HG03558 (cell line): ENCODE measurements at regions not wholly inside any gene's neighbourhood (a gene's known extent, or its start where the extent isn't known, plus 50 kb on each side); places are given as distances from the start of the nearest gene placed in this dataset.

Source experiments
- ATAC-seq: cut with Tn5 transposase; IDR thresholded peaks from one replicate; pipeline ENCODE4 v1.9.1; 2021; ENCODE audit warnings: moderate number of reproducible peaks; ENCODE audit not compliant: unreplicated experiment; ENCODE audit errors: extremely low read depth

- ATAC-seq, result no peak
Observed at GRCh38 chr3:8443829-8444791, 57.5 kb upstream of the LMCD1 start.

- no peak for ATAC-seq
Observed at GRCh38 chr3:8444883-8445282, 56.7 kb upstream of the LMCD1 start.

- ATAC-seq, result no peak
Observed at GRCh38 chr3:8445861-8446260, 55.8 kb upstream of the LMCD1 start.

GRCh38 chr3:8446845-8447244 is 54.8 kb upstream of the LMCD1 start:
- ATAC-seq, result no peak

- ATAC-seq, result no peak
Observed at GRCh38 chr3:8450618-8451017, 51.0 kb upstream of the LMCD1 start.

- ATAC-seq, result no peak
Observed at GRCh38 chr3:8451696-8452095, 49.9 kb upstream of the LMCD1 start.
